Activated CD8-positive, alpha-beta memory T cell treated with anti-CD3 and anti-CD28 coated beads for 4 hours (primary cell): ENCODE measurements at regions not wholly inside any gene's neighbourhood (a gene's known extent, or its start where the extent isn't known, plus 50 kb on each side); places are given as distances from the start of the nearest gene placed in this dataset.
"Not testable (repeated sequence)": the region's sequence is repeated elsewhere in the genome, so short reads cannot be mapped to it uniquely, and the experiment has no call there.

Experiments
- DNase-seq, 2 donors: peaks; one replicate each; pipeline ENCODE4 v3.0.0-alpha.2; 2020; ENCODE audit warnings: low read depth in 2 of 2

- no peak for DNase-seq
Measured at GRCh38 chr17:77548967-77549366, 408.2 kb downstream of the SEC14L1 start.

- no peak for DNase-seq
Measured at GRCh38 chr17:77549726-77550366, 408.7 kb upstream of the TNRC6C start.

GRCh38 chr17:77553459-77554066 lies 404.9 kb upstream of the TNRC6C start:
- no peak for DNase-seq

- DNase-seq, result no peak
Measured at GRCh38 chr17:77555121-77555591, 403.3 kb upstream of the TNRC6C start.

- no peak for DNase-seq
Measured at GRCh38 chr17:77555741-77556291, 402.7 kb upstream of the TNRC6C start.

GRCh38 chr17:77556383-77557061 lies 402.0 kb upstream of the TNRC6C start:
- DNase-seq, result no peak

- DNase-seq, result no peak
Measured at GRCh38 chr17:77558846-77559626, 399.5 kb upstream of the TNRC6C start.

- no peak for DNase-seq
Measured at GRCh38 chr17:77560381-77560780, 398.1 kb upstream of the TNRC6C start.

GRCh38 chr17:77560841-77561240 lies 397.7 kb upstream of the TNRC6C start:
- no peak for DNase-seq

- DNase-seq, result not testable (repeated sequence)
Measured at GRCh38 chr17:77562361-77562760, 396.1 kb upstream of the TNRC6C start.

- DNase-seq, result no peak
Measured at GRCh38 chr17:77563439-77564102, 394.9 kb upstream of the TNRC6C start.

GRCh38 chr17:77564278-77564920 lies 394.1 kb upstream of the TNRC6C start:
- no peak for DNase-seq

- DNase-seq, result no peak
Measured at GRCh38 chr17:77565166-77565565, 393.3 kb upstream of the TNRC6C start.

- no peak for DNase-seq
Measured at GRCh38 chr17:77566151-77566550, 392.4 kb upstream of the TNRC6C start.

- no peak for DNase-seq
Measured at GRCh38 chr17:77566566-77567138, 391.9 kb upstream of the TNRC6C start.

GRCh38 chr17:77568540-77568939 lies 390.0 kb upstream of the TNRC6C start:
- no peak for DNase-seq

- no peak for DNase-seq
Measured at GRCh38 chr17:77569846-77570564, 388.5 kb upstream of the TNRC6C start.

- no peak for DNase-seq
Measured at GRCh38 chr17:77570565-77570898, 388.0 kb upstream of the TNRC6C start.

GRCh38 chr17:77571155-77571981 lies 387.1 kb upstream of the TNRC6C start:
- no peak for DNase-seq
